HG02759 (cell line): ENCODE measurements at regions not wholly inside any gene's neighbourhood (a gene's known extent, or its start where the extent isn't known, plus 50 kb on each side); places are given as distances from the start of the nearest gene placed in this dataset.
"Not testable (repeated sequence)": the region's sequence is repeated elsewhere in the genome, so short reads cannot be mapped to it uniquely, and the experiment has no call there.

Experiments
- ATAC-seq: cut with Tn5 transposase; IDR thresholded peaks from one replicate; pipeline ENCODE4 v1.9.1; 2021; ENCODE audit warnings: mild to moderate bottlenecking, moderate library complexity; ENCODE audit not compliant: unreplicated experiment

- no peak for ATAC-seq
Measured at GRCh38 chr7:12827219-12827821, 139.9 kb downstream of the ARL4A start.

- ATAC-seq: no peak
Measured at GRCh38 chr7:12827920-12828319, 140.5 kb downstream of the ARL4A start.

GRCh38 chr7:12831024-12831423, 143.6 kb downstream of the ARL4A start:
- no peak for ATAC-seq

GRCh38 chr7:12833829-12834228, 146.4 kb downstream of the ARL4A start:
- ATAC-seq: no peak

- ATAC-seq: no peak
Measured at GRCh38 chr7:12834782-12835181, 147.3 kb downstream of the ARL4A start.

- no peak for ATAC-seq
Measured at GRCh38 chr7:12839508-12840153, 152.2 kb downstream of the ARL4A start.

GRCh38 chr7:12844732-12845131, 157.3 kb downstream of the ARL4A start:
- ATAC-seq: not testable (repeated sequence)

GRCh38 chr7:12847001-12847400, 159.6 kb downstream of the ARL4A start:
- no peak for ATAC-seq

GRCh38 chr7:12851142-12851541, 163.7 kb downstream of the ARL4A start:
- no peak for ATAC-seq

GRCh38 chr7:12851841-12852240, 164.4 kb downstream of the ARL4A start:
- ATAC-seq: no peak

GRCh38 chr7:12855036-12855435, 167.6 kb downstream of the ARL4A start:
- no peak for ATAC-seq

- no peak for ATAC-seq
Measured at GRCh38 chr7:12859761-12860160, 172.3 kb downstream of the ARL4A start.

GRCh38 chr7:12861070-12861469, 173.6 kb downstream of the ARL4A start:
- ATAC-seq: no peak

GRCh38 chr7:12862146-12862545, 174.7 kb downstream of the ARL4A start:
- ATAC-seq: no peak

- ATAC-seq: no peak
Measured at GRCh38 chr7:12864470-12865046, 177.1 kb downstream of the ARL4A start.

- ATAC-seq: no peak
Measured at GRCh38 chr7:12865593-12865992, 178.2 kb downstream of the ARL4A start.

GRCh38 chr7:12866207-12866606, 178.8 kb downstream of the ARL4A start:
- no peak for ATAC-seq

GRCh38 chr7:12868027-12868426, 180.6 kb downstream of the ARL4A start:
- ATAC-seq: no peak

GRCh38 chr7:12870219-12870618, 182.8 kb downstream of the ARL4A start:
- no peak for ATAC-seq

GRCh38 chr7:12872487-12872886, 185.1 kb downstream of the ARL4A start:
- no peak for ATAC-seq

GRCh38 chr7:12873571-12873970, 186.1 kb downstream of the ARL4A start:
- no peak for ATAC-seq

- no peak for ATAC-seq
Measured at GRCh38 chr7:12879139-12879538, 191.7 kb downstream of the ARL4A start.

GRCh38 chr7:12881712-12882111, 194.3 kb downstream of the ARL4A start:
- ATAC-seq: no peak
